DMS53 treated with DMSO at 0.1 percent for 48 hours (cell line): ENCODE measurements at regions not wholly inside any gene's neighbourhood (a gene's known extent, or its start where the extent isn't known, plus 50 kb on each side); places are given as distances from the start of the nearest gene placed in this dataset.
"Not testable (repeated sequence)": the region's sequence is repeated elsewhere in the genome, so short reads cannot be mapped to it uniquely, and the experiment has no call there.

Source experiments
- DNase-seq: peaks from one replicate; lab custom pipeline; 2025; ENCODE audit not compliant: unreplicated experiment; lab: John Stamatoyannopoulos, UW

- DNase-seq, result no peak
Measured at GRCh38 chr4:128758314-128758922, 51.1 kb upstream of the JADE1 start.

GRCh38 chr4:128757712-128758111 lies 51.8 kb upstream of the JADE1 start:
- peak; percentile 26 for DNase-seq

DNA sequence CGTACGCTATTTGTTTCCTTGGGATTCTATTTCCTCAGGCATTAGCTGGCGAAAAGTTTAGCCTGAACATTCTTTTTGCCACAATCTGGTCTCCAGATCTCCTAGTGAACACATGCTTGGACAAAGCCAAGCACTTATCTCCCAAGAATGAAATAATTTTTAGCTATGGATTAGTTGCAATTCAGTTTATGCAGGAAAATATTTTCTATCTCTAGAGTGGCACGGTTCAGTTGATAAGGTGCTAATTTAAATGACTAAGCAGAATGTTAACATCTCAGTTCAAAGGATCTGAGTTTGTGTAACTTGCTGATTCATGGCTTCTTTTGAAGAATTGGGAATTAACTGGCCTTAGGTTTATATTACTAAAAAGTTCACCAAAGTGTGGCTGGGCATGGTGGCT lies 58.1 kb upstream of the JADE1 start:
- no peak for DNase-seq

- DNase-seq, result not testable (repeated sequence)
Measured at GRCh38 chr4:128741748-128742147, 67.8 kb upstream of the JADE1 start.

GRCh38 chr4:128737098-128737513 lies 72.4 kb upstream of the JADE1 start:
- no peak for DNase-seq

- DNase-seq, result no peak
Measured at GRCh38 chr4:128735714-128736113, 73.8 kb upstream of the JADE1 start.

DNA sequence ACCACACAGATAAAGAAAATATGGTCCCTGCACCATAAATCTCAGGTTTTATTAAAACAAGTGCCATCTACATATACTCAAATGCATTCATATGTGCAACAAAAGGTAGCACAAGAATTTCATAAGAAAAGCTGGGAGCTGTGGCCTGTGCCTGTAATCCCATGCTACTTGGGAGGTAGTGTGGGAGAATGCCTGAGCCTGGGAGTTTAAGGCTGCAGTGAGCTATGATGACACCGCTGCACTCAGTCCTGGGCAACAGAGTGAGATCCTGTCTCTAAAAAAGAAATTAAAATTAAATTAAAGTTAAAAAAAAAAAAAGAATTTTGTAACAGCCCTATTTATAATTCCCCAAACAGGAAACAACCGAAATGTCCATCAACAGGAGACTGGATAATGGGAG lies 81.3 kb upstream of the JADE1 start:
- DNase-seq, result no peak

GRCh38 chr4:128727658-128728057 lies 81.8 kb upstream of the JADE1 start:
- no peak for DNase-seq

- DNase-seq, result no peak
Measured at GRCh38 chr4:128725405-128726055, 84.0 kb upstream of the JADE1 start.

GRCh38 chr4:128722911-128723310 lies 86.6 kb upstream of the JADE1 start:
- DNase-seq, result no peak

DNA sequence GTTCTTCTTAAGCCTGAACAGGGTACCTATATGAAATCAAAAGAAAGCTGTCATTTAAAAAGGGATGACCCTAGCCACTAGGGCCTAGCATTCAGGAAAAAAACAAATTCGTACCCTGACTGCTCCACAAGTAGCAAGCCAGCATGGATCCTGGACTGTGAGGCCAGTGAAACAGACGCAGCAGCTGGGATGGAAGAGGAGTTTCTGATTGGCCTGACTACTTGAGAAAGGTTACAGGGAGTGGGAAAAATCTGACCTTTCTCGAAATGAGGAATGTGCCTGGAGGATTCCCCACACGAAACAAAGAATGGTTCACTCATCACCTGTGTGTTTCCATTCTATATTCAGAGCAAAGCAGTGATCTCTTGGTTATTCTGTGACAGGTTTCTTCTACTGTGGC lies 87.6 kb upstream of the JADE1 start:
- DNase-seq, result no peak

DNA sequence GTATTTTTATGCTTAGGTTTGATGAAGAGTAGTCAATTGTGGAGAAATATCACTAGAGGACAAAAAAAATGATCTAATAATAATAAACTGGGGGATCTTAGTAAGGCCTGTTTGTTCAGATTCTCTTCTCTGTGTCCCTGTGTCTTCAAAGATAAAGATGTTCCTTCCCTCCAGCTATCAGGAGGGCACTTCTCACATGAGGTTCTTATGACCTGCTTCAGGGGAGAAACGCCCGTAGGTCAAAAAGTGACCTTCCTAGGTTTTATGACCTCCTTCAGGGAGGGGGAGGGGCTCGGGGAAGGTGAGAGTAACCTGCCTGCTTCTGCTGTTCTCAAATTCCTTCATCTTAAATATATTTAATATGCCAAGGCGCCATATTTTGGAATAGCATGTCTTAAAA lies 89.2 kb upstream of the JADE1 start:
- no peak for DNase-seq

DNA sequence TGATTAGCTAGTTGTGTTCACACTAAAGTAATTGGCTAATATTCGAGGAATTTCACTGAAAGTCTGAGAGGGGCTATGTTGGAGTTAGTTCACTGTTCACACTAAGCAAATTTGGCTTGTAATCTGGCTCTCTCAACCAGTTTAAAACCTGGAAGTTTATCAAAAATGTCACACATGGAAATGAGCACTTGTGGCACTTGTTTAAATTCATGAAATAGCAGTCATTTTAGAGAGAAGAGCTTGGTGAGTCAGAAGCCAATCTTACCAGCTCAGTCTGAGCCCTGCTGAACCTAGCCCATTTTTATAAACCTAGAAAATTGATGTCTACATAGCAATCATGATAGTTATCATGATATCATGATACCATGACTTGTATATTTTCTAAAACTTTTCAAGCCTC lies 90.7 kb upstream of the JADE1 start:
- no peak for DNase-seq

DNA sequence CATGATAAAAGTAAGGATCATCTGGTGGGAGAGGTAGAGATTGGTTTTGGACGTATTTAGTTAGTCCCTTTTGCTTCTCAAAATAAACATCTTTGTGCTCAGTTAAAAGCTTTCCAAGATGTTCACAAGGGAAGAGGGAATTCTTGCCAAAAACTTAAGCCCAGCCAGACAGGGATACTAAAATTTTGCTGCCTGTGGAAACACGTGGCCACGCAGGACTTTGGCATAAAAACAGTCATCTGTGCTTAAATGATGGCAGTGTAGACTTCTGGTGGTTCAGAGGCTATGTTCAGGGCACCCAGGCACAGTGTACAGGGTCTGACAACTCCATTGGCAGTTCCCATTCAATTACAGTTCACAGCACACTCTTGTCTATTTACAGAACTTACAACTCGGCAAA lies 93.2 kb upstream of the JADE1 start:
- no peak for DNase-seq

DNA sequence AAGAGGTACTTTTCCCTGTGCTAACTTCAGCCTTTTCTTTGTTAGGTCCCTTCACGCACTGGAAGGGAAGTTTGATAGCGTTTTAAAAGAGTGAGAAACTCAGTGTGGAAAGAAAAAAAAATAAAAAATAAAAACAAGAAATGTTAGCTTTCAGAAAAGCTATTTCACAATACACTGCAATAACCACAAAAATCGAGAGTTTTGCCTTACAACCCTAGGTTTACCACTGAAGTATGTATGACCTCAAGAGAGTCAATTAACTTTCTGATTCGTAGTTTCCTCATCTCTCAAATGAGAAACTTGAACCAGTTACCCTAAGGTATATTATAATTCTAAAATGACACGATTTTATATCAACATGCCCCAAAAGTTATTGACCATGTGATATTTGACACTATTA lies 93.9 kb upstream of the JADE1 start:
- DNase-seq, result no peak

GRCh38 chr4:128711361-128711760 lies 98.1 kb upstream of the JADE1 start:
- DNase-seq, result no peak

DNA sequence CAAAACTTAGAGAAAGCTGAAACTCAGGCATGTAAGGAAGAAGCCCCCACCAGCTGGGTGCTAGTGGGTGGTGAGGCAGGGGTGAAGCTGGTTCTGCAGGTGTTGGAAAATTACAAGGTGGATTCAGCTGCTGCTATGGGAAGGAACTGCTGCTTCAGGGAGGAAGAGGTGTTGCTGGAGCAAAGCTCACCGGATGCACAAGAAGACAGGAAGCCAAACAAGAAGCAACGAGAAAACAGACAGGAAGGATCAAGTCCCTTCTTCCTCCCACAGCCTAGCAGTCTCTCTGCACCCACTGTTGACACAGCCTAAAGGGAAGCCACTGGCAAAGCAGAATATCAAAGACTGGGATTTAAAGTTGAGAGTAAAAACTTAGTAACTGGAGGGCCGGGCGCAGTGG lies 100.2 kb upstream of the JADE1 start:
- no peak for DNase-seq

GRCh38 chr4:128707864-128708263 lies 101.6 kb upstream of the JADE1 start:
- DNase-seq, result no peak

DNA sequence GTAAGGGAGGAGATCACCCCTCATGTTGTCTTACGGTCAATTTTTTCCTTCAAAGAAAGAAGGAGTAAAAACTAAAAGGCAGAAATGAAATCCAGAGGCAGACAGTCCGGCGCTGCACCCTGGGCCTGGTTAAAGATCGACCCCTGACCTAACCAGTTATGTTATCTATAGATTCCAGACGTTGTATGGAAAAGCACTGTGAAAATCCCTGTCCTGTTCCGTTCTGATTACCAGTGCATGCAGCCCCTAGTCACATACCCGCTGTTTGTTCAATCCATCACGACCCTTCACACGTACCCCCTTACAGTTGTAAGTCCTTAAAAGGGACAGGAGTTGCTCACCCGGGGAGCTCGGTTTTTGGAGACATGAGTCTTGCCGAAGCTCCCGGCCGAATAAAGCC lies 105.6 kb upstream of the JADE1 start:
- DNase-seq, result no peak

DNA sequence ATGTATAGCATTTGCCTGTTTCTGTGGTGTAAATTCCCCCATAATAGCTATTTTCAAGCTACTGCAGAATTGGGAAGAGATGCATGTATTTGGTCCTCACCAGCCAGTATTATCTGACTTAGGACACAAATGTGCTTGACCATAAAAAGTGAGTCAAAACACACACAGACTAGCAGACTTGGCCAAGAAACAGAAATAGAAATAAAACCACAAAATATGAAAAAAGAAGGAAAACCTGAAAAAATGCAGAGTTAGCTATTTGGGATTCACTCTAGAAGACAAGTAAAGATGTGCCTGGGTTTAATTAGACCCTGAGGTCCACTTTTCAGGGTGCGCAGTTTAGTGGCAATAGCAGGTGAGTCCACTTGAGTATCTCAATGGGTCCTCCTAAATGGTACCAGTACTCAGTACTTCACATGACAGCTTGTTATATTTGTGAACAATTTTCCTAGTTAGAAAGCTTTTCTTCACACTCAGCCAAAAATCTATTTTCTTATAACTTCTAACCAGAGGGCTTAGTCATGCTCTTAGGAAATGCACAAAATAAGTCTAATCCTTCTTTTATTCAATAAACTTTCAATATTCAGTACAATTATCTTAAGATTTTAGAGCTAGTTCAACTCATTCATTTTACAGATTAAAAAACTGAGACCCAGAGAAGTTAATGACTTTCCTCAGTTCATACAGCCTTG lies 108.7 kb upstream of the JADE1 start:
- no peak for DNase-seq

DNA sequence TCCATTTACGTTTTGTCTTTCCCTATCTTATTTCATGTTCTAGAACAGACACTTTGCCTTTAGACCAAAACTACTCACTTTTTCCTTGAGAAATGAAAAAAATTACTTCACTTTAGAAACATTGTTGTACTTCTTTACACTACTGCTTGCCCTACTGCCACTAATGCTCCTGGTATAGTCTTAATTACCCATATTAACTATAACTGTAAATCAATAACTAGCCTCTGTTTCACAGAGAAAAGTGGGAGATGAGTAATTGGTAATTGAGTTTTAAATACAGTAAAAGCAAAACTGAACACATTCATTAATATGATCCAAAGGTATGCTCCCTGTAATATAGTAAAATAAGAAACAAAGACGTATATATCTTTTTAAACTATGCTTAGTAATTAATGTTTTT lies 111.1 kb upstream of the JADE1 start:
- DNase-seq, result no peak

- no peak for DNase-seq
Measured at GRCh38 chr4:128697323-128697722, 112.2 kb upstream of the JADE1 start.

DNA sequence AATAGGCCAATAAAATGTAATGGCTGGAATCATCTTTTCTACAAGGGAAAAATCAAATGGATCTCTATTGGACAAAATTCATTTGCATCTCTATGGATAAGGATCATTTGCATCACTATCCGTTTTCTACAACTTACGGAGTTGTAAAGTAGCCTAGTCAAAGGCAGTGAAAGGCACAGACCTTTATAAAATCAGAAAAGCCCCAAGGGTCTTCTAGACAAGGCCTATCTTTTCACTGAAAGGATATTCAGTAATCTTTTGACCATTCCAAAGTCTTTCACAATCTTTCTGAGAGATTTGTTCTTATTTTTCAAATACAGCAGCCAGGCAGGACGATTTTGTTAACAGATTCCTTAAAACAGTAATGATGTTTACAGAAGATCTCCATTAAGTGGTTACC lies 119.5 kb upstream of the JADE1 start:
- DNase-seq, result no peak
